Colonic mucosa (tissue), 4 donors: ENCODE measurements at regions not wholly inside any gene's neighbourhood (a gene's known extent, or its start where the extent isn't known, plus 50 kb on each side); places are given as distances from the start of the nearest gene placed in this dataset.

ENCODE experiments used
- DNase-seq: peaks from one replicate; pipeline ENCODE4 v3.0.0-alpha.2; 2020
- H3K27ac ChIP-seq: fragments of 200-600 bp; one replicate; pipeline ENCODE4 v1.8.0; 2021
- H3K27me3 ChIP-seq: fragments of 200-600 bp; one replicate; pipeline ENCODE4 v1.8.0; 2021
- H3K36me3 ChIP-seq: fragments of 200-600 bp; one replicate; pipeline ENCODE4 v1.8.0; 2021
- H3K4me1 ChIP-seq: fragments of 200-600 bp; one replicate; pipeline ENCODE4 v1.8.0; 2021; ENCODE audit warnings: mild to moderate bottlenecking
- H3K4me3 ChIP-seq: fragments of 200-600 bp; one replicate; pipeline ENCODE4 v1.8.0; 2021
- H3K9ac ChIP-seq, 2 donors: one replicate each; pipeline ENCODE4 v1.7.0; 2013; ENCODE audit warnings: control low read depth in 2 of 2, low read depth in 2 of 2, low read length in 2 of 2
- H3K9me3 ChIP-seq: fragments of 200-600 bp; one replicate; pipeline ENCODE4 v1.8.0; 2021
- CTCF ChIP-seq: fragments of 200-600 bp; IDR thresholded peaks from one replicate; pipeline ENCODE4 v1.8.0; 2022; ENCODE audit warnings: antibody characterized with exemption, mild to moderate bottlenecking
- intact Hi-C: fragments of 100-400 bp; cut with DNase I; formaldehyde crosslinking; loops from one replicate; pipeline ENCODE4 v1.14.1; 2022
- donor health status: healthy.
- donor health status: DM: no; HTN: no; CAD: no.
- donor health status: DM: no; HTN: no; CAD: no.

GRCh38 chr1:30234091-30234490 is 489.3 kb downstream of the MATN1 start:
- Histone ChIP-seq H3K27me3 (peaks cover 3% of the 10 kb centered on the region), H3K9ac (no peak overlapping the region), H3K36me3 (no peaks in the 10 kb centered on the region), H3K9me3 (no peaks in the 10 kb centered on the region), H3K4me3 (no peak overlapping the region), H3K4me1 (no peaks in the 10 kb centered on the region), H3K27ac (no peak overlapping the region)
- intact Hi-C loops = no loop called here
- DNase-seq = no peak
- TF ChIP-seq CTCF = no peak

DNA sequence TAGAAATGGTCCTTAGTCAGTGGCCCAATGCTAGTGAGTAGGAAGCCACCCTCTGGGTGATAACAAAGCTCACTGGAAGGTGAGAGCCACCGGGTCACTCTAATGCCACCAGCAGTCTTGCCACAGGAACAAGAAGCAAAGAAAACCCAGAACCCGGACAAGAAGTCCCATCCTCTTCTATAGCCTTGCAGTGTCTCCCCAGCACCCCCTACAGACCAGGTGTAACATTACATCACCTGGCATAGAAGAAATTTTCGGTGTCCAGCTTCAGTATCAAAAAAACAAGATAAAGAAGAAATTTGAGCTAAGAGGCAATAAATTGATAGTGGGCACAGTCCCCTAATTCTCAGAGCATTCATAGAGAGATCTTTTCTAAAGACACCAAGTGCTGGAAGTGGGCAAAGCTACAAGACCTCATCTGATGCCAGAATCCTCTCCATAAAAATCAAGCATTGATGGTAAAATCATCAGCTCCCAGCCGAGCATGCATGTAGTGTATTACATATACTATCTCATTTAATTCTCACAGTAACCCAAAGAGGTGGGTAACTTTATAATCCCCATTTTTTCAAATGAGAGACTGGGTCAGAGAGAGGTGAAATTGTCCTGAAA is 491.0 kb downstream of the MATN1 start:
- Histone ChIP-seq H3K9me3 (no peaks in the 10 kb centered on the region), H3K9ac (no peak overlapping the region), H3K36me3 (no peaks in the 10 kb centered on the region), H3K27me3 (no peaks in the 10 kb centered on the region), H3K4me1 (no peaks in the 10 kb centered on the region), H3K27ac (no peak overlapping the region), H3K4me3 (no peak overlapping the region)
- DNase-seq = peak; percentile 23
- intact Hi-C loops = no loop called here
- peak; percentile 66 for TF ChIP-seq CTCF

GRCh38 chr1:30229960-30230359 is 493.4 kb downstream of the MATN1 start:
- H3K27me3 ChIP-seq = no peaks in the 10 kb centered on the region

GRCh38 chr1:30229557-30229956 is 493.8 kb downstream of the MATN1 start:
- TF ChIP-seq CTCF = no peak
- Histone ChIP-seq H3K27me3 (no peaks in the 10 kb centered on the region), H3K9me3 (no peaks in the 10 kb centered on the region), H3K4me1 (no peaks in the 10 kb centered on the region), H3K36me3 (no peaks in the 10 kb centered on the region), H3K9ac (no peak overlapping the region), H3K27ac (no peak overlapping the region), H3K4me3 (no peak overlapping the region)
- intact Hi-C loops = no loop called here
- DNase-seq = no peak

More at GRCh38 chr1:30229960-30230359, 493.4 kb downstream of the MATN1 start:
- no peak for TF ChIP-seq CTCF
- Histone ChIP-seq H3K4me1 (no peaks in the 10 kb centered on the region), H3K4me3 (no peak overlapping the region), H3K27ac (no peak overlapping the region), H3K9me3 (no peaks in the 10 kb centered on the region), H3K36me3 (no peaks in the 10 kb centered on the region), H3K9ac (no peak overlapping the region)
- intact Hi-C loops = no loop called here
- no peak for DNase-seq

GRCh38 chr1:30226648-30227047 is 496.7 kb downstream of the MATN1 start:
- no peaks in the 10 kb centered on the region for H3K4me1 ChIP-seq
- intact Hi-C loops = no loop called here
- H3K27ac ChIP-seq = no peak overlapping the region
- no peak overlapping the region for H3K9ac ChIP-seq
- no peak for DNase-seq
- H3K27me3 ChIP-seq = no peaks in the 10 kb centered on the region
- no peak for TF ChIP-seq CTCF
- H3K36me3 ChIP-seq = no peaks in the 10 kb centered on the region
- H3K4me3 ChIP-seq = no peak overlapping the region
- no peaks in the 10 kb centered on the region for H3K9me3 ChIP-seq
